Right lobe of liver (tissue), 4 donors: ENCODE measurements at regions not wholly inside any gene's neighbourhood (a gene's known extent, or its start where the extent isn't known, plus 50 kb on each side); places are given as distances from the start of the nearest gene placed in this dataset.

ENCODE experiments used
- POLR2A ChIP-seq: fragments of 450-650 bp; IDR thresholded peaks from one replicate; pipeline ENCODE4 v1.6.1; 2017; ENCODE audit warnings: antibody characterized with exemption, mild to moderate bottlenecking
- TF ChIP-seq, protein P1 (sequence below), 4 donors: fragments of 200-600 bp in 3 of 4; fragments of 450-650 bp in 1 of 4; IDR thresholded peaks; one replicate each; pipeline versions ENCODE4 v1.5.1 to v1.8.0; 2016 to 2022; ENCODE audit warnings: antibody characterized with exemption in 4 of 4, mild to moderate bottlenecking in 2 of 4
- donor health status: DM: no; HTN: no; CAD: no.
- donor health status: DM: no; HTN: no; CAD: no.
- donor health status: DM: no; HTN: yes; CAD: no.

DNA sequence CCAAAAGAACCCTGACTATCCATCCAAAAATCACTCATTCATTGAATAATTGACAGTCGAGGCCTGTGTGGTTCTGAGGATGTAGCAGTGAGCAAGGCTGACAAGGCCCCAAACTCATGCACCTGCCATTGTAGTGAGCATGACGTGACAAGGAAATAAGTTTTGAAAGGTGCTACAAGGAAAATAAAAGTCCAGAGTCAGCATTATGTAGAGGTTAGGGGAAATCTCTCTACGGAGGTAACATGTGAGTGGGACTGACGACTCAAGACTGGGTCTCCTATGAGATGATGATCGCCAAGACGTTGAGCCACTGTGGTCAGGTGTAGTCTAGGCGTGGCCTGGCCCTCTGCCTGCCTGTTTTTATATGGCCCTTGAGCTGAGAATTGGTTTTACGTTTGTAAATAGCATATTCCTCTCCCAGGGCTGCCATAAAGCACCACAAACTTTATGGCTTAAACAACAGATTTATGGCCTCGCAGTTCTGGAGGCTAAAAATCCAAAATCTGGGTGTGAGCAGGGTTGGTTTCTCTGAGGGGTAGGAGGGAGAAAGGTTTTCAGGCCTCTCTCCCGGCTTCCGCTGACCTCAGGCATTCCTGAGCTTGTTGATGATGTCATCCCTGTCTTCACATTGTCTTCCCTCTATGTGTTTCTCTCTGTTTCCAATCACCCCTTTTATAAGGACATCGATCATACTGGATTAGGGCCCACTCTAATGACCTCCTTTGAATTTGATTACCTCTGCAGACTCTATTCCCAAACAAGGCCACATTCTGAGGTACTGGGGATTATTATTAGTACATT is 206.4 kb upstream of the EGFLAM start:
- TF ChIP-seq, protein P1, sequence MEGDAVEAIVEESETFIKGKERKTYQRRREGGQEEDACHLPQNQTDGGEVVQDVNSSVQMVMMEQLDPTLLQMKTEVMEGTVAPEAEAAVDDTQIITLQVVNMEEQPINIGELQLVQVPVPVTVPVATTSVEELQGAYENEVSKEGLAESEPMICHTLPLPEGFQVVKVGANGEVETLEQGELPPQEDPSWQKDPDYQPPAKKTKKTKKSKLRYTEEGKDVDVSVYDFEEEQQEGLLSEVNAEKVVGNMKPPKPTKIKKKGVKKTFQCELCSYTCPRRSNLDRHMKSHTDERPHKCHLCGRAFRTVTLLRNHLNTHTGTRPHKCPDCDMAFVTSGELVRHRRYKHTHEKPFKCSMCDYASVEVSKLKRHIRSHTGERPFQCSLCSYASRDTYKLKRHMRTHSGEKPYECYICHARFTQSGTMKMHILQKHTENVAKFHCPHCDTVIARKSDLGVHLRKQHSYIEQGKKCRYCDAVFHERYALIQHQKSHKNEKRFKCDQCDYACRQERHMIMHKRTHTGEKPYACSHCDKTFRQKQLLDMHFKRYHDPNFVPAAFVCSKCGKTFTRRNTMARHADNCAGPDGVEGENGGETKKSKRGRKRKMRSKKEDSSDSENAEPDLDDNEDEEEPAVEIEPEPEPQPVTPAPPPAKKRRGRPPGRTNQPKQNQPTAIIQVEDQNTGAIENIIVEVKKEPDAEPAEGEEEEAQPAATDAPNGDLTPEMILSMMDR (IDR thresholded peaks at IDR 0.05): no peak
- no peak for TF ChIP-seq POLR2A
